CD14-positive monocyte (primary cell): ENCODE measurements at regions not wholly inside any gene's neighbourhood (a gene's known extent, or its start where the extent isn't known, plus 50 kb on each side); places are given as distances from the start of the nearest gene placed in this dataset.
"Not testable (repeated sequence)": the region's sequence is repeated elsewhere in the genome, so short reads cannot be mapped to it uniquely, and the experiment has no call there.

Experiments used
- DNase-seq, 3 donors: peaks; one replicate each; pipeline ENCODE4 v3.0.0-alpha.2; 2011 to 2022
- H2AFZ ChIP-seq: 2 replicates; pipeline ENCODE4 v1.6.0; 2012; ENCODE audit warnings: mild to moderate bottlenecking, low read depth, low read length, inconsistent platforms; ENCODE audit not compliant: insufficient read depth, poor library complexity, severe bottlenecking
- H3K27ac ChIP-seq, 2 donors: 1 replicate in 1 of 2; 2 replicates in 1 of 2; pipeline ENCODE4 v1.5.1; 2012 to 2013; ENCODE audit warnings: low read length in 2 of 2, control low read depth in 1 of 2, inconsistent platforms in 1 of 2, low read depth in 1 of 2, mild to moderate bottlenecking in 1 of 2
- H3K27me3 ChIP-seq, 2 donors: one replicate each; pipeline versions ENCODE4 v1.6.0 to v1.6.1; 2011 to 2013; ENCODE audit warnings: low read length in 2 of 2; ENCODE audit not compliant: control insufficient read depth in 2 of 2, insufficient read depth in 2 of 2
- H3K36me3 ChIP-seq, 2 donors: replicated peaks in 1 of 2; 1 replicate in 1 of 2; 2 replicates in 1 of 2; pipeline versions ENCODE4 v1.5.1 to v1.6.1; 2012 to 2013; ENCODE audit warnings: low read length in 2 of 2, control low read depth in 1 of 2, inconsistent platforms in 1 of 2, mild to moderate bottlenecking in 1 of 2; ENCODE audit not compliant: insufficient read depth in 2 of 2, control insufficient read depth in 1 of 2
- H3K4me1 ChIP-seq, 2 donors: 1 replicate in 1 of 2; 2 replicates in 1 of 2; pipeline versions ENCODE4 v1.5.1 to v1.6.1; 2012 to 2013; ENCODE audit warnings: low read length in 2 of 2, control low read depth in 1 of 2, inconsistent platforms in 1 of 2, mild to moderate bottlenecking in 1 of 2, moderate library complexity in 1 of 2; ENCODE audit not compliant: insufficient read depth in 2 of 2, control insufficient read depth in 1 of 2
- H3K4me2 ChIP-seq: replicated peaks from 2 replicates; pipeline ENCODE3; 2012; ENCODE audit warnings: low read length, moderate library complexity, mild to moderate bottlenecking; ENCODE audit not compliant: poor library complexity, severe bottlenecking; ENCODE audit errors: extremely low read depth
- H3K4me3 ChIP-seq, 3 experiments: fragments of 200-600 bp in 1 of 3; sonication (generic) in 1 of 3; replicated peaks in 1 of 3; 1 replicate in 2 of 3; 2 replicates in 1 of 3; pipeline ENCODE4 v1.5.1; 2011 to 2013; ENCODE audit warnings: low read length in 3 of 3, mild to moderate bottlenecking in 3 of 3, control low read depth in 2 of 3, low read depth in 2 of 3, inconsistent platforms in 1 of 3, moderate library complexity in 1 of 3
- H3K79me2 ChIP-seq: 2 replicates; pipeline ENCODE4 v1.6.0; 2012; ENCODE audit warnings: mild to moderate bottlenecking, control low read depth, inconsistent platforms, low read length, moderate library complexity; ENCODE audit not compliant: insufficient read depth
- H3K9ac ChIP-seq: 2 replicates; pipeline ENCODE4 v1.6.0; 2017; ENCODE audit warnings: low read length, mild to moderate bottlenecking; ENCODE audit not compliant: insufficient read depth, poor library complexity, severe bottlenecking
- H3K9me3 ChIP-seq, 2 donors: replicated peaks in 1 of 2; 1 replicate in 1 of 2; 2 replicates in 1 of 2; pipeline versions ENCODE4 v1.5.1 to v1.6.1; 2012 to 2013; ENCODE audit warnings: low read length in 2 of 2, control low read depth in 1 of 2; ENCODE audit not compliant: control insufficient read depth in 1 of 2, insufficient read depth in 1 of 2
- H4K20me1 ChIP-seq: 2 replicates; pipeline ENCODE4 v1.6.0; 2012; ENCODE audit warnings: mild to moderate bottlenecking, low read length, control low read depth, moderate library complexity; ENCODE audit not compliant: insufficient read depth
- H3K27ac Mint-ChIP-seq, 7 donors: one replicate each; pipeline ENCODE4 v1.8.0; 2020; ENCODE audit warnings: mild to moderate bottlenecking in 7 of 7, mixed read lengths in 7 of 7, moderate library complexity in 6 of 7, inconsistent platforms in 2 of 7
- H3K27me3 Mint-ChIP-seq, 3 donors: one replicate each; pipeline ENCODE4 v1.8.0; 2021 to 2022; ENCODE audit warnings: low read depth in 3 of 3, mild to moderate bottlenecking in 3 of 3, mixed read lengths in 3 of 3, moderate library complexity in 3 of 3, inconsistent platforms in 1 of 3
- H3K36me3 Mint-ChIP-seq, 2 donors: one replicate each; pipeline ENCODE4 v1.8.0; 2020; ENCODE audit warnings: mixed read lengths in 2 of 2, inconsistent platforms in 1 of 2, mild to moderate bottlenecking in 1 of 2
- H3K4me1 Mint-ChIP-seq: one replicate; pipeline ENCODE4 v1.8.0; 2020; ENCODE audit warnings: mild to moderate bottlenecking, mixed read lengths
- H3K4me3 Mint-ChIP-seq, 2 donors: one replicate each; pipeline ENCODE4 v1.8.0; 2020; ENCODE audit warnings: mild to moderate bottlenecking in 2 of 2, mixed read lengths in 2 of 2, moderate library complexity in 1 of 2
- H3K9me3 Mint-ChIP-seq, 7 donors: one replicate each; pipeline ENCODE4 v1.8.0; 2020 to 2022; ENCODE audit warnings: mixed read lengths in 7 of 7, mild to moderate bottlenecking in 6 of 7, moderate library complexity in 6 of 7, inconsistent platforms in 2 of 7
- WGBS: methylation state at CpG from one replicate; pipeline ENCODE4 v1.1.5; 2013; ENCODE audit warnings: missing lambda C conversion rate; ENCODE audit not compliant: insufficient coverage; 5-methylcytosine and 5-hydroxymethylcytosine counted together
- intact Hi-C, 2 donors: fragments of 100-400 bp; cut with micrococcal nuclease; formaldehyde crosslinking; loops; one replicate each; pipeline versions ENCODE4 v1.15.0 to v1.15.1; 2023
- TF ChIP-seq, protein P1 (sequence below): fragments of 200-600 bp; IDR thresholded peaks from one replicate; pipeline ENCODE4 v1.8.0; 2022; ENCODE audit warnings: antibody characterized with exemption, mild to moderate bottlenecking

DNA sequence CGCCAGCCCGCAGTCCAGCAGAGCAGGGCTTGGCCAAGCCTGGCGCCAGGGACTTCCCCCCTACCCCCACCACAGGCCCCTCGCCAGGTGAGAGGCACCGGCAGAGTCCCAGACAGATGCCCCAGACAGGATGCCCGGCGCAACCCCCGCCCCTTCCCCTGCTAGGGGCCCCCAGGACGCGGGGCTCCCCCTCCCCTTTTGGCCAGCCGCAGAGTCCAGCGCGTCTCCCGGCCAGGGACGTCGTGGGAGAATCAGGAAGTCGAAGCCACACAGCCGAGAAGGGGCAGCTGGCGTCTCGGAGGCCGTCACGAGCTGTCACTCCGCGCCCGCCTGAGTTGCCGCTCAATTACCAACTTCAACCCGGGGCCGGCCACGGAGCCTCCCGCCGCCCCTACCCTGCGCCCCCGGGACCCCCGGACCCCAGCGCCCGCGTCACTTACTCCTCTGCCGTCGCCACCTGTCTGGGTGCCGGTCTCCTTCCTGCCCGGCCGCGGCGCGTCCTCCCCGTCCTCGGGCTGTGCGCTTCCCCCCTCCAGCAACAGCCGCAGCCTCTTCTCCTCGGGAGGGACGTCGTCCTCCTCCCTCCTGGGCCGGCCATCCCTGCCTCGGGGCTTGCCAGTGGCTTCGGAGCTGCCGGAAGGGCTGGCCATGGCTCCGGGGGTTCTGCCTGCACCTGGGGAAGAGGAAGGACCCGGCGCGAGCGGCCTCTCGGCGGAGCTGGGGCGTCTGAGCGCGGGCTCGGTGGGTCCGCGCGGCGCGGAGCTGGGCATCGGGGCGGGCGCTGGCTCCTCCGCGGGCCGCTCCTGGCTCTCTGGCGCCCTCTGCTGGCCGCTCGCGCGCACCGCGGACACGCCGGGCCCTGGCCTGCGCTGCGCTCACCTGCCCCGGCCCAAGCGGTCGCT, 61.1 kb downstream of the ART5 start:
- TF ChIP-seq, protein P1, sequence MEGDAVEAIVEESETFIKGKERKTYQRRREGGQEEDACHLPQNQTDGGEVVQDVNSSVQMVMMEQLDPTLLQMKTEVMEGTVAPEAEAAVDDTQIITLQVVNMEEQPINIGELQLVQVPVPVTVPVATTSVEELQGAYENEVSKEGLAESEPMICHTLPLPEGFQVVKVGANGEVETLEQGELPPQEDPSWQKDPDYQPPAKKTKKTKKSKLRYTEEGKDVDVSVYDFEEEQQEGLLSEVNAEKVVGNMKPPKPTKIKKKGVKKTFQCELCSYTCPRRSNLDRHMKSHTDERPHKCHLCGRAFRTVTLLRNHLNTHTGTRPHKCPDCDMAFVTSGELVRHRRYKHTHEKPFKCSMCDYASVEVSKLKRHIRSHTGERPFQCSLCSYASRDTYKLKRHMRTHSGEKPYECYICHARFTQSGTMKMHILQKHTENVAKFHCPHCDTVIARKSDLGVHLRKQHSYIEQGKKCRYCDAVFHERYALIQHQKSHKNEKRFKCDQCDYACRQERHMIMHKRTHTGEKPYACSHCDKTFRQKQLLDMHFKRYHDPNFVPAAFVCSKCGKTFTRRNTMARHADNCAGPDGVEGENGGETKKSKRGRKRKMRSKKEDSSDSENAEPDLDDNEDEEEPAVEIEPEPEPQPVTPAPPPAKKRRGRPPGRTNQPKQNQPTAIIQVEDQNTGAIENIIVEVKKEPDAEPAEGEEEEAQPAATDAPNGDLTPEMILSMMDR, result peak; percentile 66
- under 1% methylated on average over 83 of the region's 92 CpGs for WGBS

DNA sequence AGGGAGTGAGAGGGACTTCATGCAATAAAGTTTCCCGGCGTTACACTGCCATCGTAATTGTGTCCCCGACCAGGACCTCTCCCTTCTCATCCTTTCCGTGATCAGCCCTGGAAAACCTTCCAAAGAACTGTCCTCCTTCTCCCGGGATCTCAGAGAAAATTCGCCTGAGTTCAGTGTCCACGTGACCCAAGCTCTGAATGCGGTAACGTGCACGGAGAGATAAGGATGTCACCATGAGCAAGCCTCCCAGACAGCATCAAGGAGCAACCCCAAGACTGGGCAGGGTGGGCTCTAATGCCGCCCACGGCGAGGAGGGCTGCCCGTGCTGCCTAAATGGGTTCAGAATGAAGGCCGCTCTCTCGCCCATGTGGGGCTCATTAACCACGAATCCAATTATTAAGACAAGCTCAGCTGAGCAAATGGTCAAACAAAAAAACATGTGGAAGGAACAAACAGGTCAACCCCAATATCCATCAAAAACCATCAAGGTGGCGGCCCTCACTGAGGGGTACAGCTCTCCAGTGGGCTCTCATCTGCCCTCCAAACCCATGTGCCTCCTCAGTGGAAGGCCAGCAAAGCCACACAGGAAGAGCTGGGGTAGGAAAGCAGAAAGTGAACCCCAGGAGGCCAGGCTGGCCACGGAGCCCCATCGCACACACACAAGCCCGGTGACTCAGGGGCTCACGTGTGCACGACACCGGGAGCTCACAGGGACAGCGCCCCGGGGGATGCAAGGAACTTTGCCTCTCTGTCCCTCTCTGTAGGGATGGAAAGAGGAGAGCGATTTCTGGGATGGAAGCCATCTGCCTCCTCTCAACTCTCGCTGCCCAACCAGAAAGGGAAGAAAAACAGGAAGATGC, 62.0 kb downstream of the ART5 start:
- H4K20me1 ChIP-seq, H3K9me3 Mint-ChIP-seq, H3K27ac ChIP-seq, H3K9ac ChIP-seq, H3K4me1 Mint-ChIP-seq, H3K4me2 ChIP-seq, H3K9me3 ChIP-seq, intact Hi-C loops, H3K4me1 ChIP-seq, H3K79me2 ChIP-seq, H3K4me3 ChIP-seq, H2AFZ ChIP-seq, H3K36me3 ChIP-seq, H3K36me3 Mint-ChIP-seq, H3K27ac Mint-ChIP-seq: not testable (repeated sequence)
- peaks cover 0 to 11% of the 10 kb centered on the region in 2 donors for H3K27me3 ChIP-seq
- DNase-seq, result peak in 1 of 3 donors; percentile 17
- WGBS, result 98% methylated on average over 7 of the region's 29 CpGs
- Mint-ChIP-seq H3K4me3 (peak overlapping the region; percentile 69 to 81), H3K27me3 (peaks cover 30 to 62% (median 36%) of the 10 kb centered on the region in 3 donors)

More for the DNA sequence above, 61.1 kb downstream of the ART5 start:
- H3K9me3 Mint-ChIP-seq, H3K36me3 Mint-ChIP-seq, H3K79me2 ChIP-seq, H4K20me1 ChIP-seq, H3K27ac ChIP-seq, intact Hi-C loops, H3K4me1 ChIP-seq, H3K4me1 Mint-ChIP-seq, H3K27ac Mint-ChIP-seq, H3K36me3 ChIP-seq, H3K9me3 ChIP-seq: not testable (repeated sequence)
- Mint-ChIP-seq H3K4me3 (peak overlapping the region; percentile 69 to 81), H3K27me3 (peaks cover 33 to 63% (median 42%) of the 10 kb centered on the region in 3 donors)
- H3K4me3 ChIP-seq, result peak overlapping the region; percentile 28 to 63 (median 38)
- H3K27me3 ChIP-seq, result peaks cover 0 to 11% of the 10 kb centered on the region in 2 donors
- peak overlapping the region; percentile 42 for H3K4me2 ChIP-seq
- DNase-seq, result peak; percentile 10 to 39 (median 39)
- peak overlapping the region; percentile 68 for H2AFZ ChIP-seq
- peak overlapping the region; percentile 43 for H3K9ac ChIP-seq

DNA sequence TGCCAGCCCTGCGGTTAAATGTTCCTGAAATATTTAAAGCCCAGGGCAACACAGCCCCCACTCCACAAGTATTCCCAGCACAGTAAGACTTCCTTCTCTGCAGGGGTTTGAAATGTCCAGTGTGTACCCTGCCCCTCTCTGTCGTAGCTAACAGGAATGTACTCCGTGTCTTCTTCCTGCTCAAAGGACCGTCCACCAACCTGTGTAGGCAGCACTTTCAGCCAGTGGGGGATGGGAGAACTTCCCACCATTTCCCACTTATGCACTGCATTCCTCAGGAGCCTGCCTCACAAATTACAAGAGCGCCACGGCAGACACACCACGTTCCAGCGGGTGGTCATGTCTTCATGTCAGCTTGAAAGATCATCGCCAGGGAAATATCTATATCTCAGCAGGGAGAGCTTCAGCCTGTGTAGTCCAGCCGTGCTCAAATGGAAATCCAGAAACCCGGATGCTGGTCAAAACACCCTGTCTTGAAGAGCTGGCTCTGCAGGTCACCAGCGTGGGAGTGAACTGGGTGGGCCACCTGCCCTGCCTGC, 65.7 kb downstream of the ART5 start:
- H3K4me3 ChIP-seq, H3K79me2 ChIP-seq, H3K4me3 Mint-ChIP-seq, H4K20me1 ChIP-seq, H3K36me3 Mint-ChIP-seq, H2AFZ ChIP-seq, H3K4me2 ChIP-seq, intact Hi-C loops, H3K9ac ChIP-seq, H3K9me3 ChIP-seq, H3K27ac ChIP-seq, H3K27ac Mint-ChIP-seq, H3K9me3 Mint-ChIP-seq, H3K4me1 Mint-ChIP-seq, H3K4me1 ChIP-seq, DNase-seq, H3K36me3 ChIP-seq: not testable (repeated sequence)
- WGBS, result 93% methylated on average over 9 of the region's 12 CpGs
- peaks cover 21 to 49% (median 21%) of the 10 kb centered on the region in 3 donors for H3K27me3 Mint-ChIP-seq
- peaks cover 0 to 11% of the 10 kb centered on the region in 2 donors for H3K27me3 ChIP-seq
